IPS DF 4.7 (cell line): ENCODE measurements at regions not wholly inside any gene's neighbourhood (a gene's known extent, or its start where the extent isn't known, plus 50 kb on each side); places are given as distances from the start of the nearest gene placed in this dataset.

Source experiments
- DNase-seq: peaks from one replicate; pipeline ENCODE4 v3.0.0-alpha.2; 2013; ENCODE audit warnings: low spot score; ENCODE audit errors: extremely low read depth

DNA sequence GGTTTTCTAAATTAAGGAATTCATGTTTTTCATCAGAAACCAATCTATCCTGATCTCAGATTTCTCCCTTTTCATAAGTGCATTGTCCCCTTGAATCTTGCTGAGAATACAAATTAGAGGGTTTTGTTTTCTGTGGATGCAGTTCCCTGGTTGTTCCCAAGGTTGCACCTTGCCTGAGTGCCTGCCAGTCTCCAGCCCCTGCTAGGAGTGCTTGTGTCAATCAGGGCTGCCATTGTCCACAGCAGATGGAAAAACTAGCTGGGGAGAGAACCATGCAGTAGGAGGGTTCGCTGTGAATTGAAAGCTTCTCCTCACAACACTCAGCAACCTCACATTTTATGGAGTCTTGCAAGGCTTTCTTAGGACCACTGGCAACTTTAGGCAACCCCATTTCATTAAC lies 210.8 kb upstream of the CTNNB1 start:
- no peak for DNase-seq

DNA sequence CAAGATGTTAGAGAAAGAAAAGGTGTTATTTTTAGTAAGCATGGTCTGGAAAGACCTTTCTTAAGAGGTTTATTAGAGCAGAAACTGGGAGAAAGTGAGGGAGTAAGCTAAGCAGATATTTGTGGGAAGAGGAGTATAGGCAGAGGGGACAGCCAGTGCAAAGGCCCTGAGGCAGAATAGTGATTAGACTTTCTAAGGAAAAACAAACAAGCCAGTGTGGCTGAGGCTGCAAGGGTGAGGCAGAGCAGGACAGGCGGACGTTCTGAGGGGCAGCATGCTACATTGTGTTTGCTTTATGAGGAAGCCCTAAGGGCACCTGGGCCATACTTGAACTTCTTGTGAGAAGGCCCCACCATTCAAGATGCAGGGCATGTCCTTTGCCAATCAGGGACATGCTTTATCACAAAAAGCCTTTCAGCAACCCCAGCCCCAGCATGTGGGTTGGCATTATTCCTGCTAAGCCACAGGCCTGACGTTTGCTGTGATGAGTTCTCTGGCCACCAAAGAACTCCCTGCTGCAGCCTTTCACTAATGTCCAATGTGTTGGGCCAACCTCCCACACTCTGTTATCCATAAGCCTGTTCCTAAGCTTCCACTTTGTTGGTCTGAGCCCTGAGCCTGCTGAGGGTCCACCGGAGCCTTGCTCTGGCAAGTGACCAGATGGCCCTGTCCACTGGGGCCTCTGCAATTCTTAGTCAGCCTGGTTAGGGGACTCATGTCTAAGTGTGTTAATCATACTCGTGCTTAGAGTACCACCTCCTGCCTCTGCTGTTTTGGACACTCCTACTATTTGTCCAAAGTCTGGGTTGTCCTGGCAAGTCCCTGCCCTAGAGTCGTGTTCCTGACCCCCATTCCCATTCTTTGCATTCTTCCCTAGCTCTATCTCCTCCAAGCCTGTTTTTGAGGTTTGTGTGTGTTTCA lies 209.9 kb upstream of the CTNNB1 start:
- no peak for DNase-seq

DNA sequence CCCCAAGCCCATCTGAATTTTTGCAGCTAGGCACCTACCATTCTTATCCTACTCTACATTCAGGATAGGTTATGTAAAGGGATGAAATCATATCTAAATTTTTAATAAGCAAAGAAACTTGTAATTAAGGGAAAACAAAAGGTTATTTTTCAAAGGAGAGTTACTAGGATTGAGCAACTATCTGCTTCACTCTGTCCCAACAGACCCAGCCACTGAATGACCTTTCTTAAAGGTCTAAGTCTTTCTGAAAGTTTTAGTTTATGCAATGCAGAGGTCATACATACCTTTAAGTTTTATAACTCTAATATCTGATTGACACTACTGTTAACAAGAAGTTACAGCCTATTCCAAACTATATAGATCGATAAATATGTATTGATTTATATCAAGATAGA lies 209.2 kb upstream of the CTNNB1 start:
- DNase-seq = no peak

DNA sequence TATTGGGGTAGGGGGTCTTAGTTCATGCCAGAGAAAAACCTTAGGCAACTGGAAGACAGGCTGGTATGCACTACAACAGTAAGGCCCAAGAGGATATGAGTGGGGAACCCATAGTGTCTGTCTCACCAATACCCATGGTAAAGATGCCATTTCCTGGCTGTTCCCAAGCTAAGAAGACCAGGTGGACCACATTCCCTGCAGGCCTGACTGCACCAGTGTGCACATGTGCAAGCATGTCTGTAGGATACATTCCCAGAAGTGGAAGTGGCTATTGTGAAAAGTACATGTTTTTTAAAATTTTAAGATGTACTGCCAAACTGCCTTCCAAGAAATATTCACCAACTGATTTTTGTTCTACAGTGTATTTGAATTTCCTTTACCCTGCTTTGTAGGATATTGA lies 207.3 kb upstream of the CTNNB1 start:
- no peak for DNase-seq

DNA sequence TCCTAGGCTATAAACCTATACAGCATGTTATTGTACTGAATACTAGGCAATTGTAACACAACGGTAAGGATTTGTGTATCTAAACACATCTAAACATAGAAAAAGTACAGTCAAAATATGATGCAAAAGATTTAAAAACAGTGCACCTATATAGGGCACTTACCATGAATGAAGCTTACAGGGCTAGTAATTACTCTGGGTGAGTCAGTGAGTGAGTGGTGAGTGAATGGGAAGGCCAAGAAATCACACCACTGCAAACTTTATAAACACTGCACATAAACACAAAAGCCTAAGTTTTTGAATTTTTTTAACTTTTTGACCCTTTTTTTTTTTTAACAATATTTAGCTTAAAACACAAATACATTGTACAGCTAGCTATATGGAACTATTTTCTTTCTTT lies 204.7 kb upstream of the CTNNB1 start:
- DNase-seq = no peak

DNA sequence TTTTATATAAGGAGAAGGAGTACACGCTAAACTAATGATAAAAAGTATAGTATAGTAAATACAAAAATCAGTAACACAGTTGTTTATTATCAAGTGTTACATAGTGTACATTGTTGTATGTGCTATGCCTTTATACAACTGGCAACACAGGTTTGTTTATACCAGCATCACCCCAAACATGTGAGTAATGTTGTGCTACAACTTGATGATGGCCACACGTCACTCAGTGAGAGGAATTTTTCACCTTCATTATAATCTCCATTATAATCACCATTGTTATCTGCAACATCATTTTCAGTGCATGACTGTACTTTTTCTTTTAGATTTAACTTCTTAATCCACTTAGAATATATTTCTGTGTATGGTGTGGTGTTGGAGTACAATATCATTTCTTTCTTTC lies 204.0 kb upstream of the CTNNB1 start:
- DNase-seq = no peak

DNA sequence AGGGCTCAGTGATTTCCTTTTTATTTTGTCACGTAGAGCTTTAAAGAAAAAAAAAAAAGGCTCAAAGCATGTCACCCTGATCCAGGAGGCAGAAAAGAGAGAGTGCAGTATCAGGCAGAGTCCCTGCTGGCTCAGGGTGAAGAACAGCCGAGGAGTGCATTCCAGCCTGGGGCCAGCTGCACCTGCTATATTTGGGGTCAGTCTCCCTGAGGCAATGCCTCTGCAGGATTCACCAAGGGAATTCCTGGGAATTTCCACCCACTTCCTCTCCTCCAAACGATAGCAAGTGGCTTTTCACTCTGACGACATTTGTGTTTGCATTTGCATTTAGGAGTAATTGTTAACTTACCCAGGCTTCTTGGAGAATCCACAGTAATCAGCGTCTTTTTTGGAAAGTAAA lies 202.9 kb upstream of the CTNNB1 start:
- peak; percentile 30 for DNase-seq

DNA sequence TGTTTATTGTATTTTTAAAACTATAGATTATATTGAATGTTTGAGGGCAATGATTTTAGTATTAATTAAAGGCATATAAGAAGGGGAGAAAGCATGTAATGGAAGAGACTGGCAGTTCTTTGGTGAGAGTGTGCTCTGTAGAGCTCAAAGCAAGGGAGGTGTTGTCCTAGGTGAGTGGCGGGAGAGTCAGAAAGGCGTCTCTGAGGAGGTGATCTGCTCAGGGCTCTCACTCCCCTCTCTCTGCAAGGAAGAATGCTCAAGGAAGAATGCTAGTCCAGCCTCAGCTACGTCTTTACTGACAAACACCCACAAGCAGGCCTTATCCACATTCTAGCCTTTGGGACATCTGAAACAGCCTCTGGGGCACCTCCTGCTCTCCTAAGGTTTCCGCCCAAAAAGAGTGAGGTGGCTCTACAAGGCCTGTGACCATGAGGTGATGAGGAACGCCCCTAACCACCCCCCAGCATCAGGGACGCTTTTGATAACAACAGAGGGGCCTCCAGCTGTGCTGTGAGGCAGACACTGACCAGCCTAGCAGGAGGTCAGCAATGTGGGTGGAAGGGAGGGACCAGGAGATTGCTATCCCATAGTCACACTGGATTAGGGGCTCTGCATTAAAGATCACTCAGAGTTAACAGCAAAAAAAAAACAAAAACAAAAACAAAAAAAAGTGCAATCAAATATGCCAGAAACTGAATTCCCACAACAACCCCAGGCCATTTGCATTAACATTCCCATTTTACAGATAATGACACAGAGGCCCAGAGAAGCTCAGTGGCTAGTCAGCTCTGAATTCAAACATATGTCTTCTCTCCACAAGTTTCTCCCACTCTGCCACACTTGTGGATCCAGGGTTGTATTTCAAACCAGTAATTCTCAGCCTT lies 202.2 kb upstream of the CTNNB1 start:
- no peak for DNase-seq

DNA sequence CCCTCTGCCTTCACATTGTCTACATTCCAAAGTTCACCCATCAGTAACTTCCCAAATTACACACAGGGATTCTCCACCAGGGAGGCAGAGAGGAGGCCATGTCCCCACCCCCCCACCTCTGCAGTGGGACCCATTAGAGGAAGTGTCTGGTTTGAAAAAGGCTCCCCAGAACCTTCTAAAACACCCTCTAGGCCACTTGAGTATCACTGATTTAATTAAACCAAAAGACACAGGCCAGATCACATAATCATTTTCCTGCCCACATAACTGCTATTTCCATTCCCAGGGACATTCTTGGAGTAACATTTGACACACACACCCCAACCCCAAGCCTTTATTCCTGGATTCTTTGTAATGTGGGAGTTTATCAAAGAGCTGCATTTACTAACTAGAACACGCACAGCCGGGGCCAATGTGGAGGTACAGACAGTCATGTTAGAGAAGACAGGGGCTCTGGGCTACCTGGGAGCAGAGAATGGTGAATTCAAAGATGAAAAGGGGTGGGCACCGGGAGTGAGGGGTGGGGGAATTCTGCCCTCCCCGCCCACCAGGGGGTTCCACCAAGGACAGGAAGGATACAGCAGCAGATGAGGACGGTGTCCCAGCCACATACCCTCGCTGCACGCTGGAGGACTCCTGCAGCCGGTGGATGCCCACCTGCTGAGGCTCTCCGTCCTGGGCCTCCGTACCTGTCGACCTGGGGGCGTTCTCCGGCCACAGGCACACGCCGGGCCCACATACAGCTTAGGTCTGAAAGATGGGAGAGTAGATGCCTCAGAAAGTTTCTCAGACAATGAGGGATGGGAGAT lies 201.4 kb upstream of the CTNNB1 start:
- DNase-seq = no peak

DNA sequence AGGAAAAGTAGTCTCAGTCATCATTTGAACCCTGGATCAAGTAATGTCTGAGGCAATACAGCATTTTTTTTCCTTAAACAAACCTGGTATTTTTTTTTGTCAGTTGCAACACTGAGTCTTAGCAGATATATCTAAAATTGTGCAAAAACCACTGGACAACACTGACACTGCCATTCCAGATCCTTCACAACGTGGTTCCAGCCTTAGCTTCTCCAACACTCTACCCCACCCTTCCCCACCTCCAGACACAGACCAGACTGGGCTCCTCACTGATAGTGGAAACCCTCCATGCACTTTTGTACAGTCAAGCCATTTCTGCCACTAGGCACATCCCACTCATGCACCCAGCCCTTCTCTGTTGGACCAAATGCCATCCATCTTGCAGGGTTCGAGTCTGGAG lies 199.6 kb upstream of the CTNNB1 start:
- no peak for DNase-seq

DNA sequence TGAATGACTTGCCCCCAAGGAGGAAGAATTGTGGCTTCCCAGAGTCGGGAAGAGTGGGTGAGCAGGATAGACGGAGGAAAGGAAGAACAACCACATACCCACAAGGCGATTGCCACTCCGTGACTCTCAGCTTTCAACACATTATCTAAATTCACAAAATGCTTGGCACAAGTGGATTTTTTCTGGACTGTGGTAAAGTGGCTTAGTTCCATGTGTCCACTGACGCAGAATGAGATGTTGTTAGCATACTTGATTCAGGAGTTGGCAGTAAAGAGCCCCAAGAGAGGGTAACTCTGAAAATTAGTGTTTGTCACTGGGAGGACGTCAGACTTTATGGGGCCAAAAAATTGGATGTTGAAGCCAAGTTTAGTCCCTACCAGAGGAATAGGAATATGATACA lies 198.8 kb upstream of the CTNNB1 start:
- no peak for DNase-seq

DNA sequence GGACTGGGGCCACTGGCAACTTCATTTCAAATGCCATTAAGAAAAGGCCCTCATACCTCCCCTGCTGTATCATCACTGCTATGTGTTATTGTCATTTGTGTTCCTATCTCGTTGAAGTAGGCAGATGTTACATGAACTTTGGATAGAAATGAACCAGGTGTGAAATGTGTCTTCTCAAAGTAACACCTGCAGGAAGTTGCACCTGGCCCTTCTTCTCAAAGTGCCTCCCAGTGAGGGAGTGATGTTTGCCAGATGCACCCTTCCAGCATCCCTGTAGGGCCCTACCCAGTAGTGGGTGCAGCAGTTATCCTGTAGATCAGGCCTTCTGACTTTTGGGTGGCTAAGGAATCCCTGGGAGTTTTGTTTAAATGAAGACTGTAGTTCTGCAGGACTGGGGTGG lies 197.7 kb upstream of the CTNNB1 start:
- DNase-seq = no peak

DNA sequence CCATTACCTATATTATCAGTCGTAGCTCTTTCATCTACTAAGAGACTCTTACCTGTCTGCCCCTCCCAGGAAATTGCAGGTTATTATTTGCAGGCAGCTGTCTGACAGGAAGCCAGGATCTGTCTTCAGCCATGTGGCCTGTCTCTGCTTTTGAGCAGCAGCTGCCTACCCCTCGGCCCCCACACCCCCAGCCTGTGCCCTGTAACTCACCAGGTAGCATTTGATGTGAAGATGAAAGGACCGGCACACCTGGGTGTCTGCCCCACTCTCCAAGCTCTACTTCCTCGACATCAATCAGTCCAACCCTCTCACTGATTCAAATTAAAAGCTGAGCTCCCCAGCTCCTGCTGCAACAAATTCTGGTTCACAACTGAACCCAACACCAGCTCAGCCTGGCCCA lies 197.2 kb upstream of the CTNNB1 start:
- DNase-seq = no peak

DNA sequence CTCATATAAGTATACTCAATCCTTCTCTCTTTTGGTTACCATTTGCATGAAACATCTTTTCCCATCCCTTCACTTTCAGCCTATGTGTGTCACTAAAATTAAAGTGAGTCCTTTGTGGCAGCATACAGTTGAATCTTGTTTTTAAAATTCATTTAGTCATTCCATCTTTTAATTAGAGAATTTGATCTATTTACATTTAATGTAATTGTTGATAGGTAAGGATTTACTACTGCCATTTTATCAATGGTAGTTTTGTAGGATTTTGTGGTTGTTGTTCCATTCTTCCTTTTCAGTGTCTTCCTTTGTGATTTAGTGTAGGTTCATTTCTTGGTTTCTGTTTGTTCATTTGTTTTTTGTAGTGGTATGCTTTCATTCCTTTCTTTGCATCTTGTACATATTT lies 191.9 kb upstream of the CTNNB1 start:
- DNase-seq = no peak

DNA sequence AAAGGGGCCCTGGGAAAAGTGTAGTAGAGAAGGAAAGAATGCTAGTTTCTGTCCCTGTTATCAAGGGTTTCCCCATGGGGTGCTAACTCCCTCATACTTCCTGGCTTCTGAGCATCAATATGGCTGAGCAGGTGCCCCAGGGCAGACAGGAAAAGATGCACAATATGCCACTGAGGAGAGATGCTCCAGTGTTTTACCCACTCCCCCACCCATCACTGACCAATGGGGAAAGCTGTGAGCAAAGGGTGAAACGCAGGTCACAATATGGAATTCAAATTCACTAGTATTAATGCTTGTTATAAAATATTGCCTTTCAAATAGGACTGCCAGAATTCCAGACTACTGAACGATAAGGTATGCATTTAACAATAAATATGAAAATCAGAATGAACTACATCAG lies 187.5 kb upstream of the CTNNB1 start:
- no peak for DNase-seq

DNA sequence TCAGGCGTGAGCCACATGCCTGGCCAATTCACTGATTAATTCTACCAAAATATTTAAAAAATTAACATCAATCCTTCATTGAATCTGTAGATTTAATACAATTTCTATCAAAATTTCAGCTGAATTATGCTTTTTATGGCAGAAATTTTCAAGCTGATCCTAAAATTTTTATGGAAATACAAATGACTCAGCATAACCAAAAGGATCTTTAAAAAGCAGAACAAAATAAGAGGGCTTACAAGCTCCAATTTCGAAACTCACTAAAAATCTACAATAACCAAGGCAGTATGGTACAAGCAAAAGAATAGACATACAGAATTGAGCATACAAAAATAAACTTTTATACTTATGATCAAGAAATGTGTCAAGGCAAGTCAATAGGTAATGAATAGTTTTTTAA lies 180.4 kb upstream of the CTNNB1 start:
- no peak for DNase-seq

DNA sequence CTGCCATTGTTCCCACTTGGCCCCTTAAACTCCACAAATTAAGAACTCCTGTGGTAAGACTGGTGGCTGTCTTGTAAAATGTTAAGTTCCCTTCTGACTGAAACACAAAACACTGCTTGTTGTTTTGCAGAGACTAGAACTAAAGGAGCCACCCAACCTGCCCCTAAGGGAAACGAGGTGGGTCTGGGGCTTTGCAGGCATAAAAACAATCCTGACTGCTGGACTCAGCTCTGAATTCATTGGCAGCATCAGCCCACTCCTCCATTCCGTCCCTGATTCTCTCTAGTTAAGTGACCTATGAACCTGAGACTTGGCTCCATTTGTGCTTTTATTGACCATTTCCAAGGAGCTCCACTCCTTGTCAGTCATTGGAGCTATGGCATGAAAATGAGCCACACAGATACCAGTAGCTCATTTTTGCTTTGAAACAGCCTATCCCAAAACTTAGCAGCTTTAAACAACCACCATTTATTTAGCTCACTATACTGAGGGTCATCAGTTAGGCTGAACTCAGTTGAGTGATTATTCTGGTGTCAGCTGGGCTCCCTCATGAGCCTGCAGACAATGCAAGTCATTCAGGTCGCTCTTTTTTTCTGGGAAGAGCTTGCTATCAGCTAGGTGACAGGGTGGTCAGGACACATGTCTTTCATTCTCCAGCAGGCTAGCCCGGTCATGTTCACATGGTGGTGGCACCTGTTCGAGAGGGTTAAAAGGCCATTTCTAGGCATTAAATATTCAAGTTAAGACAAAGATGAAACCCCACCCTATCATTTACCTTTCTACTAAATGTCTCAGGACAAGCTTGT lies 175.1 kb upstream of the CTNNB1 start:
- DNase-seq = no peak

DNA sequence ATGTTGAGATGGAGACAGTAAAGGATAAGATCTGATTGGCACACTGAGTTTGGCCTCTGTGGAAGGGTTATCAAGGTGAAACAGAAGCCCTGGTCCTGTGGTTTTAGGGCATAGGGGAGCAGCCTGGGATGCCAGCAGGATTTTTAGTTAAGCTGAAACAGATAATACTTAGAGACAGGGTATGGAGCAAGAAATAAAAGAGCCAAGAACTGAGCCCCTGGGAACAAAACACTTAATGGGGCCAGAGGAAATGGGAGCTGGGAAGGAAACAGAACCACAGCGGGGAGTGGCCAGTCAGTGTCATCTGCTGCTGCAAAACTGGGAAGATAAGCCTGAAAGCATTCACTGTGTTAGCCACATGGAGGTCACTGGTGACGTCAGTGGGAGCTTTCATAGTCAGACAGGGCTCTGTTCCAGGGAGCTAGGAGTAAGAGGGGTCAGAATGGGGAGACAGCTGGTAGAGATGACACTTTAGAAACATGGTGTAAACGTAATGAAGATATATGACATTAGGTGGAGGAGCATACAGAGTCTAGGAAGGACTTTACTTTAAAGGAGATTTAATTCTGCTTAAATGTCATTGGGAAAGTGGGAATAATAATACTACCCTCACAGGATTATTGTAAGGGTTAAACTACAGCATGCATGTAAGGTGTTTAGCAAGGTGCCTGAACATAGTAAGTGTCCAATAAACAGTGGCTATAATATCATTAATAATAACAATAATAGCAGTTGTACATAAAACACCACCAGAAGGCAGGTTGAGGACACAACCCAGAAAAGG lies 172.7 kb upstream of the CTNNB1 start:
- DNase-seq = no peak

DNA sequence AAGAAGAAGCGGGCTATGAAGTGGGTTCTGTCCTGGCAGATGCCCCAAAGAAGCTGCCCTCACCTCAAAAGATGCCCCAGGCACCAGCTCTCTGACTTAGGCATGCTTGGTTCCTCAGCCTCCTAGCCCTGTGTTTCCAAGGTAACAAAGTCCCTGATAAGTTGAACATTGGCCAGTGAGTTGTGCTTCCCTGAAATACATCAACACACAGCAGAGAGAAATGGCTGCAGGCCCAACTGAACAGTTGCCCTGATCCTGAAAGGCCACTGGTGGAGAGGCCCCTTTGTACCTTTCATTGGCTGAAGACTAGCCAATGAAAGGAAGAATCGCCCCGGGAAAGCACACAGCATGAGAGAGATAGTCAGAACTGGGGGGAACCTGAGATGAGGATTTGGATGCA lies 169.9 kb upstream of the CTNNB1 start:
- DNase-seq = no peak

DNA sequence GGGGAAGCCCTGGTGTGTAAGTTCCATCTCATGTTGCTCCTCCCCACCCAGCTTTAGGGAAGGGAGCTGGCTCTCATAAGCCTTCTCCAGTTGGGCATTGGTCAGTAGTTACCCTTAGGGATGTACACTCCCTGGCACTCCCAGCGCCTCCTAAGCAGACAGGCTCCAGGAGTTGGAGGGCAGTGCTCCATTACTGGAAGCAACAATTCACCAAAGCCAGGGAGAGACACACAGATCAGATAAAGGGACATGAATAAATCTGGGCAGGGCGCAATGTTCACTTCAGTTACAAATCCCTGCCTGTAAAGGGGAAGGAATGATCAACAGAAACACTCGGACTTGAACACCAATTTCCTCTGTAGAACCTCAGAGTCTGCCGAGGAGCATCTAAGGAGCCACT lies 169.1 kb upstream of the CTNNB1 start:
- no peak for DNase-seq
